Ishikawa (cell line): ENCODE measurements at regions not wholly inside any gene's neighbourhood (a gene's known extent, or its start where the extent isn't known, plus 50 kb on each side); places are given as distances from the start of the nearest gene placed in this dataset.

Experiments used
- CEBPB ChIP-seq: IDR thresholded peaks from 2 replicates; pipeline ENCODE4 v1.6.1; 2012
- CREB1 ChIP-seq: IDR thresholded peaks from 2 replicates; pipeline ENCODE4 v1.6.1; 2012; ENCODE audit warnings: low read depth
- EGR1 ChIP-seq: IDR thresholded peaks from 2 replicates; pipeline ENCODE4 v1.6.1; 2012
- EP300 ChIP-seq: IDR thresholded peaks from 2 replicates; pipeline ENCODE4 v1.6.1; 2012; ENCODE audit warnings: borderline replicate concordance
- MAX ChIP-seq: IDR thresholded peaks from 2 replicates; pipeline ENCODE4 v1.6.1; 2012
- NFIC ChIP-seq: IDR thresholded peaks from 2 replicates; pipeline ENCODE4 v1.6.1; 2012
- RAD21 ChIP-seq: IDR thresholded peaks from 2 replicates; pipeline ENCODE4 v1.6.1; 2012; ENCODE audit warnings: low read depth
- TAF1 ChIP-seq: IDR thresholded peaks from 2 replicates; pipeline ENCODE4 v1.6.1; 2012; ENCODE audit warnings: low read depth, mild to moderate bottlenecking
- TCF12 ChIP-seq: IDR thresholded peaks from 2 replicates; pipeline ENCODE4 v1.6.1; 2012; ENCODE audit warnings: low read depth
- TEAD4 ChIP-seq: IDR thresholded peaks from 2 replicates; pipeline ENCODE4 v1.6.1; 2012
- YY1 ChIP-seq: IDR thresholded peaks from 2 replicates; pipeline ENCODE4 v1.6.1; 2012; ENCODE audit warnings: low read depth
- ZBTB7A ChIP-seq: IDR thresholded peaks from 2 replicates; pipeline ENCODE4 v1.6.1; 2012; ENCODE audit warnings: low read depth
- TF ChIP-seq, protein P1 (sequence below): IDR thresholded peaks from 2 replicates; pipeline ENCODE4 v1.6.1; 2012; ENCODE audit warnings: low read depth, mild to moderate bottlenecking
- TF ChIP-seq, protein P2 (sequence below): IDR thresholded peaks from 2 replicates; pipeline ENCODE4 v1.6.1; 2012

DNA sequence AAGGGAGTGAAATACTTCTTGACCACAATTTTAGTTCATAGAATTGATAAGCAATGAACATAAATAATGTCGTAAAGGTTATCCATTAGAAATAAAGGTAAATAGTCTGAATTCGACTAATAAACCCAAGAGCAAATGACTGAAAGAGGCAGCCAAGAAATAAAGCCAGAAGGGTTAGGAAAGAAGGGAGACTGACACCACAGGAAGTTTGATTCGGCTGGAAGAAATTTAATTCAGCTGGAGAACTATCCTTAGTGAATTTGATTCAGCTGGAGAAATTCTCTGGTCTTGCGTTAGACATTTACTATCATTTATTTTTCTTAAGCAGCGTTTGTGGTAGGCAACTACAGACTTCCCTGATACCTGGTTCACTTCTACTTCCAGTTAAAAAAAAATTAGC, 429.6 kb downstream of the PID1 start:
- TF ChIP-seq RAD21 (no peak), MAX (no peak), TCF12 (no peak), ZBTB7A (no peak), EP300 (no peak), CREB1 (no peak), YY1 (no peak), EGR1 (no peak)
- TF ChIP-seq, protein P1, sequence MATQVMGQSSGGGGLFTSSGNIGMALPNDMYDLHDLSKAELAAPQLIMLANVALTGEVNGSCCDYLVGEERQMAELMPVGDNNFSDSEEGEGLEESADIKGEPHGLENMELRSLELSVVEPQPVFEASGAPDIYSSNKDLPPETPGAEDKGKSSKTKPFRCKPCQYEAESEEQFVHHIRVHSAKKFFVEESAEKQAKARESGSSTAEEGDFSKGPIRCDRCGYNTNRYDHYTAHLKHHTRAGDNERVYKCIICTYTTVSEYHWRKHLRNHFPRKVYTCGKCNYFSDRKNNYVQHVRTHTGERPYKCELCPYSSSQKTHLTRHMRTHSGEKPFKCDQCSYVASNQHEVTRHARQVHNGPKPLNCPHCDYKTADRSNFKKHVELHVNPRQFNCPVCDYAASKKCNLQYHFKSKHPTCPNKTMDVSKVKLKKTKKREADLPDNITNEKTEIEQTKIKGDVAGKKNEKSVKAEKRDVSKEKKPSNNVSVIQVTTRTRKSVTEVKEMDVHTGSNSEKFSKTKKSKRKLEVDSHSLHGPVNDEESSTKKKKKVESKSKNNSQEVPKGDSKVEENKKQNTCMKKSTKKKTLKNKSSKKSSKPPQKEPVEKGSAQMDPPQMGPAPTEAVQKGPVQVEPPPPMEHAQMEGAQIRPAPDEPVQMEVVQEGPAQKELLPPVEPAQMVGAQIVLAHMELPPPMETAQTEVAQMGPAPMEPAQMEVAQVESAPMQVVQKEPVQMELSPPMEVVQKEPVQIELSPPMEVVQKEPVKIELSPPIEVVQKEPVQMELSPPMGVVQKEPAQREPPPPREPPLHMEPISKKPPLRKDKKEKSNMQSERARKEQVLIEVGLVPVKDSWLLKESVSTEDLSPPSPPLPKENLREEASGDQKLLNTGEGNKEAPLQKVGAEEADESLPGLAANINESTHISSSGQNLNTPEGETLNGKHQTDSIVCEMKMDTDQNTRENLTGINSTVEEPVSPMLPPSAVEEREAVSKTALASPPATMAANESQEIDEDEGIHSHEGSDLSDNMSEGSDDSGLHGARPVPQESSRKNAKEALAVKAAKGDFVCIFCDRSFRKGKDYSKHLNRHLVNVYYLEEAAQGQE, result no peak
- TF ChIP-seq, protein P2, sequence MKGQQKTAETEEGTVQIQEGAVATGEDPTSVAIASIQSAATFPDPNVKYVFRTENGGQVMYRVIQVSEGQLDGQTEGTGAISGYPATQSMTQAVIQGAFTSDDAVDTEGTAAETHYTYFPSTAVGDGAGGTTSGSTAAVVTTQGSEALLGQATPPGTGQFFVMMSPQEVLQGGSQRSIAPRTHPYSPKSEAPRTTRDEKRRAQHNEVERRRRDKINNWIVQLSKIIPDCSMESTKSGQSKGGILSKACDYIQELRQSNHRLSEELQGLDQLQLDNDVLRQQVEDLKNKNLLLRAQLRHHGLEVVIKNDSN, result no peak

- TF ChIP-seq, protein P2, result no peak
- no peak for TF ChIP-seq YY1
- no peak for TF ChIP-seq MAX
- no peak for TF ChIP-seq RAD21
- TF ChIP-seq TAF1, result no peak
- no peak for TF ChIP-seq ZBTB7A
- no peak for TF ChIP-seq CEBPB
- TF ChIP-seq TCF12, result no peak
- no peak for TF ChIP-seq CREB1
- no peak for TF ChIP-seq EGR1
- TF ChIP-seq NFIC, result no peak
- TF ChIP-seq, protein P1, result no peak
These were observed 430.4 kb downstream of the PID1 start for GRCh38 chr2:228840743-228841114.

DNA sequence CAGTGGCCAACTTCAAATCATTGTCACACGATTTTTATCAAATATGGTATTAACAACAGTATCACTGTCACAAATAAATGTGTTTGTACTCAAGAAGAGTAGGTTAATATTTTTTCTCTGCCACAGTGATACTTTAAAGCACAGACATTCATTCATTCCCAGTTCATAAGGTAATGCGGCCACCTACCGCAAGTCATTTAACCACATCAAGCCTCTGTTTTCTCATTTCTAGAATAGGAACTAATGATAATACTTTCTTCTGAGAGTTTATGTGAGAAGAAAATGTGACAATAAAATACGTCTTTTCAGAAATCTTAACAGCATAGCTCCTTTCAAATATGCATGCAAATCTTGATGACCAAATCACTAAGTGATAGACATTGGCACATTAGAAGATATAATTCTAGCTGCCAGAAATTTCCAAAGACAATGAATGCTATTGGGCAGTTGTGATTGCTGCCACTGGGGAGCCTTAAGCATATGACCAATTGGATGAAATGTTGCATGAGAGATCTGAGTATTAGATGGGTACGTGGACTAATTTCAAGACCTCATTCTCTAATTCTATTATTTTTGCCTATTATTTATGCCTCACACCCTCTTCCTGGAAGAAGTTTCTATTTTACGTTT, 430.9 kb downstream of the PID1 start:
- TF ChIP-seq, protein P1, result no peak
- TF ChIP-seq YY1, result no peak
- TF ChIP-seq EGR1, result no peak
- no peak for TF ChIP-seq TEAD4
- no peak for TF ChIP-seq MAX
- no peak for TF ChIP-seq TAF1
- TF ChIP-seq CREB1, result no peak
- no peak for TF ChIP-seq CEBPB
- no peak for TF ChIP-seq TCF12
- TF ChIP-seq NFIC, result no peak

DNA sequence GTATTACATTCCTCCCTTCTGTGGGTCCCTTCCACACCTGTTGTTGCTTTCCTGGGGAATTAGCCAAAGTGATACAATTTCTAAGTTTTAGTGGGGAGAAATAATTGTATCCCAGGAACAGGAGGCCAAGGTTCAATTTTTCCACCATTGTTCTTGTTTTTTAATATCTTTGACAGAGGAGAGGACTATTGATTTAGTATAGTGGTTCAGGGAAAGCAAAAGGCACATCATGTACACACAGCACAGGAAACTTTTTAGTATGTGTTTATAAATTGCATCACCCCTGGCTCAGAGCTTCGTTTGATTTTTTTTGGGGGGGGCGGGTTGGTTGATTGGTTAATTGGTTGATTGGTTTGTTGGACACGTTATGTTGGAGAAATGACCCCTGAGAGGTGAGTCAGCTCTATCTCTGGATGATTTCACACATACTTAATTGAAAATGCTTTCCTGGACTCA, 431.6 kb downstream of the PID1 start:
- TF ChIP-seq NFIC (no peak), EGR1 (no peak), EP300 (no peak), ZBTB7A (no peak), TEAD4 (no peak), TAF1 (no peak), RAD21 (no peak), CEBPB (no peak), YY1 (no peak), TCF12 (no peak), MAX (no peak)
- TF ChIP-seq, protein P1, result no peak
- TF ChIP-seq, protein P2, result no peak
